Mesothelial cell of epicardium (in vitro differentiated cells): ENCODE measurements at regions not wholly inside any gene's neighbourhood (a gene's known extent, or its start where the extent isn't known, plus 50 kb on each side); places are given as distances from the start of the nearest gene placed in this dataset.
"Not testable (repeated sequence)": the region's sequence is repeated elsewhere in the genome, so short reads cannot be mapped to it uniquely, and the experiment has no call there.

Experiments used
- DNase-seq, 2 experiments: peaks; one replicate each; pipeline ENCODE4 v3.0.0; 2021; ENCODE audit warnings: low spot score in 2 of 2; ENCODE audit not compliant: unreplicated experiment in 2 of 2
- H3K27ac Mint-ChIP-seq: 2 replicates; pipeline ENCODE4 v1.8.0; 2021; ENCODE audit warnings: mixed read lengths
- H3K27me3 Mint-ChIP-seq: 2 replicates; pipeline ENCODE4 v1.8.0; 2021; ENCODE audit warnings: low read depth, mixed read lengths
- H3K36me3 Mint-ChIP-seq: 2 replicates; pipeline ENCODE4 v1.8.0; 2021; ENCODE audit warnings: mixed read lengths
- H3K4me1 Mint-ChIP-seq: 2 replicates; pipeline ENCODE4 v1.8.0; 2021; ENCODE audit warnings: mixed read lengths
- H3K4me3 Mint-ChIP-seq: 2 replicates; pipeline ENCODE4 v1.8.0; 2021; ENCODE audit warnings: mild to moderate bottlenecking, moderate library complexity, mixed read lengths
- H3K9me3 Mint-ChIP-seq: 2 replicates; pipeline ENCODE4 v1.8.0; 2021; ENCODE audit warnings: mixed read lengths
- CTCF ChIP-seq: fragments of 200-600 bp; sonication (generic); IDR thresholded peaks from one replicate; pipeline ENCODE4 v1.5.0; 2021; ENCODE audit warnings: antibody characterized with exemption; ENCODE audit not compliant: unreplicated experiment

GRCh38 chr2:61645911-61646310, 107.8 kb upstream of the XPO1 start:
- Mint-ChIP-seq H3K4me1 (peaks cover 1% of the 10 kb centered on the region), H3K36me3 (no peaks in the 10 kb centered on the region), H3K27ac (no peak overlapping the region), H3K27me3 (no peaks in the 10 kb centered on the region), H3K4me3 (no peak overlapping the region), H3K9me3 (peaks cover 10% of the 10 kb centered on the region)
- no peak for TF ChIP-seq CTCF
- DNase-seq: no peak

GRCh38 chr2:61643153-61643552, 105.0 kb upstream of the XPO1 start:
- peaks cover 19% of the 10 kb centered on the region for H3K4me1 Mint-ChIP-seq
- H3K9me3 Mint-ChIP-seq, H3K27ac Mint-ChIP-seq, H3K36me3 Mint-ChIP-seq, DNase-seq, H3K4me3 Mint-ChIP-seq, H3K27me3 Mint-ChIP-seq: not testable (repeated sequence)

- Mint-ChIP-seq H3K4me3 (no peak overlapping the region), H3K27me3 (no peaks in the 10 kb centered on the region), H3K36me3 (no peaks in the 10 kb centered on the region), H3K4me1 (peaks cover 37% of the 10 kb centered on the region), H3K27ac (peak overlapping the region; percentile 76), H3K9me3 (no peaks in the 10 kb centered on the region)
- TF ChIP-seq CTCF: no peak
- DNase-seq: no peak
Measured at GRCh38 chr2:61640406-61640805, 102.2 kb upstream of the XPO1 start.

- peak overlapping the region; percentile 76 for H3K27ac Mint-ChIP-seq
- H3K9me3 Mint-ChIP-seq: no peaks in the 10 kb centered on the region
- no peak for DNase-seq
- H3K27me3 Mint-ChIP-seq: no peaks in the 10 kb centered on the region
- H3K4me3 Mint-ChIP-seq: no peak overlapping the region
- peaks cover 37% of the 10 kb centered on the region for H3K4me1 Mint-ChIP-seq
- H3K36me3 Mint-ChIP-seq: no peaks in the 10 kb centered on the region
- no peak for TF ChIP-seq CTCF
Measured at GRCh38 chr2:61639721-61640120, 101.6 kb upstream of the XPO1 start.

GRCh38 chr2:61636686-61637085, 98.5 kb upstream of the XPO1 start:
- H3K4me1 Mint-ChIP-seq: peaks cover 37% of the 10 kb centered on the region
- no peak for TF ChIP-seq CTCF
- H3K4me3 Mint-ChIP-seq: no peak overlapping the region
- H3K27me3 Mint-ChIP-seq: no peaks in the 10 kb centered on the region
- H3K27ac Mint-ChIP-seq: no peak overlapping the region
- H3K36me3 Mint-ChIP-seq: no peaks in the 10 kb centered on the region
- DNase-seq: no peak
- H3K9me3 Mint-ChIP-seq: no peaks in the 10 kb centered on the region

GRCh38 chr2:61634512-61634911, 96.4 kb upstream of the XPO1 start:
- Mint-ChIP-seq H3K36me3 (no peaks in the 10 kb centered on the region), H3K9me3 (no peaks in the 10 kb centered on the region), H3K27ac (no peak overlapping the region), H3K4me3 (no peak overlapping the region), H3K27me3 (no peaks in the 10 kb centered on the region), H3K4me1 (peaks cover 26% of the 10 kb centered on the region)
- no peak for DNase-seq
- TF ChIP-seq CTCF: no peak
